ENCODE measurements at regions not wholly inside any gene's neighbourhood (a gene's known extent, or its start where the extent isn't known, plus 50 kb on each side); places are given as distances from the start of the nearest gene placed in this dataset.
"Not testable (repeated sequence)": the region's sequence is repeated elsewhere in the genome, so short reads cannot be mapped to it uniquely, and the experiment has no call there.

GRCh38 chr1:146474216-146474615, 245.4 kb upstream of the NOTCH2NLA start:
- intact Hi-C loops (cut with DNase I; ENCODE audit: low total_unique reads); DNase-seq (ENCODE audit: low spot score in 2 of 2); H3K4me3 ChIP-seq (ENCODE audit: low read depth, poor library complexity, severe bottlenecking): not testable (repeated sequence)
- WGBS, 2 donors = 92 to 96% methylated on average over 6 of the region's 6 CpGs

GRCh38 chr1:146472192-146472861, 243.5 kb upstream of the NOTCH2NLA start:
- intact Hi-C loops (cut with DNase I; ENCODE audit: low total_unique reads); H3K4me3 ChIP-seq (ENCODE audit: low read depth, poor library complexity, severe bottlenecking): not testable (repeated sequence)
- 2% methylated on average over 20 to 31 of the region's 42 CpGs for WGBS, 2 donors
- peak; percentile 59 to 95 for DNase-seq (ENCODE audit: low spot score in 2 of 2)

- no CpG with 5 or more reads among the region's 2 CpGs for WGBS, 2 donors
- intact Hi-C loops (cut with DNase I; ENCODE audit: low total_unique reads); DNase-seq (ENCODE audit: low spot score in 2 of 2); H3K4me3 ChIP-seq (ENCODE audit: low read depth, poor library complexity, severe bottlenecking): not testable (repeated sequence)
These were observed 231.1 kb upstream of the NOTCH2NLA start for GRCh38 chr1:146459939-146460338.

GRCh38 chr1:146459308-146459707, 230.5 kb upstream of the NOTCH2NLA start:
- H3K4me3 ChIP-seq (ENCODE audit: low read depth, poor library complexity, severe bottlenecking); intact Hi-C loops (cut with DNase I; ENCODE audit: low total_unique reads); DNase-seq (ENCODE audit: low spot score in 2 of 2): not testable (repeated sequence)
- WGBS, 2 donors = 95 to 97% methylated on average over 5 of the region's 5 CpGs

GRCh38 chr1:146448877-146449246, 220.0 kb upstream of the NOTCH2NLA start:
- H3K4me3 ChIP-seq (ENCODE audit: low read depth, poor library complexity, severe bottlenecking); DNase-seq (ENCODE audit: low spot score in 2 of 2); intact Hi-C loops (cut with DNase I; ENCODE audit: low total_unique reads): not testable (repeated sequence)
- 0 to 5% methylated on average over 1 to 3 of the region's 13 CpGs for WGBS, 2 donors

- 0 to 9% methylated on average over 2 to 4 of the region's 4 CpGs for WGBS, 2 donors
- intact Hi-C loops (cut with DNase I; ENCODE audit: low total_unique reads); H3K4me3 ChIP-seq (ENCODE audit: low read depth, poor library complexity, severe bottlenecking): not testable (repeated sequence)
- DNase-seq (ENCODE audit: low spot score in 2 of 2) = peak; percentile 22 to 86
These were observed 219.5 kb upstream of the NOTCH2NLA start for GRCh38 chr1:146448212-146448876.

- DNase-seq (ENCODE audit: low spot score in 2 of 2) = peak; percentile 13 to 90
- 0 to 1% methylated on average over 12 to 17 of the region's 23 CpGs for WGBS, 2 donors
- H3K4me3 ChIP-seq (ENCODE audit: low read depth, poor library complexity, severe bottlenecking); intact Hi-C loops (cut with DNase I; ENCODE audit: low total_unique reads): not testable (repeated sequence)
These were observed 215.0 kb upstream of the NOTCH2NLA start for GRCh38 chr1:146443871-146444222.

- 66 to 88% methylated on average over 5 to 13 of the region's 29 CpGs for WGBS, 2 donors
These were observed 214.5 kb upstream of the NOTCH2NLA start for GRCh38 chr1:146443088-146443870.

GRCh38 chr1:146438543-146438942, 209.7 kb upstream of the NOTCH2NLA start:
- intact Hi-C loops (cut with DNase I; ENCODE audit: low total_unique reads); DNase-seq (ENCODE audit: low spot score in 2 of 2); H3K4me3 ChIP-seq (ENCODE audit: low read depth, poor library complexity, severe bottlenecking): not testable (repeated sequence)
- WGBS, 2 donors = 71% methylated on average over 3 of the region's 6 CpGs; no CpG with 5 or more reads in 1 of the 2 donors

More at GRCh38 chr1:146443088-146443870, 214.5 kb upstream of the NOTCH2NLA start:
- intact Hi-C loops (cut with DNase I; ENCODE audit: low total_unique reads); H3K4me3 ChIP-seq (ENCODE audit: low read depth, poor library complexity, severe bottlenecking); DNase-seq (ENCODE audit: low spot score in 2 of 2): not testable (repeated sequence)

GRCh38 chr1:146416642-146417041, 187.8 kb upstream of the NOTCH2NLA start:
- WGBS, 2 donors = 81 to 100% methylated on average over 1 of the region's 1 CpG
- intact Hi-C loops (cut with DNase I; ENCODE audit: low total_unique reads); DNase-seq (ENCODE audit: low spot score in 2 of 2); H3K4me3 ChIP-seq (ENCODE audit: low read depth, poor library complexity, severe bottlenecking): not testable (repeated sequence)

- intact Hi-C loops (cut with DNase I; ENCODE audit: low total_unique reads); DNase-seq (ENCODE audit: low spot score in 2 of 2); H3K4me3 ChIP-seq (ENCODE audit: low read depth, poor library complexity, severe bottlenecking): not testable (repeated sequence)
- WGBS, 2 donors = 66 to 89% methylated on average over 3 to 5 of the region's 7 CpGs
These were observed 186.2 kb upstream of the NOTCH2NLA start for GRCh38 chr1:146415017-146415416.

- H3K4me3 ChIP-seq (ENCODE audit: low read depth, poor library complexity, severe bottlenecking); DNase-seq (ENCODE audit: low spot score in 2 of 2); intact Hi-C loops (cut with DNase I; ENCODE audit: low total_unique reads): not testable (repeated sequence)
- no CpG with 5 or more reads among the region's 6 CpGs for WGBS, 2 donors
These were observed 185.1 kb upstream of the NOTCH2NLA start for GRCh38 chr1:146413911-146414310.

- H3K4me3 ChIP-seq (ENCODE audit: low read depth, poor library complexity, severe bottlenecking); DNase-seq (ENCODE audit: low spot score in 2 of 2); intact Hi-C loops (cut with DNase I; ENCODE audit: low total_unique reads): not testable (repeated sequence)
- 20% methylated on average over 1 of the region's 3 CpGs; no CpG with 5 or more reads in 1 of the 2 donors for WGBS, 2 donors
These were observed 183.1 kb upstream of the NOTCH2NLA start for GRCh38 chr1:146411923-146412322.

- 18 to 24% methylated on average over 24 to 26 of the region's 26 CpGs for WGBS, 2 donors
- intact Hi-C loops (cut with DNase I; ENCODE audit: low total_unique reads); H3K4me3 ChIP-seq (ENCODE audit: low read depth, poor library complexity, severe bottlenecking): not testable (repeated sequence)
- DNase-seq (ENCODE audit: low spot score in 2 of 2) = peak in 1 of 2 donors; percentile 30
These were observed 181.1 kb upstream of the NOTCH2NLA start for GRCh38 chr1:146409817-146410441.
